A673 (cell line): ENCODE measurements at regions not wholly inside any gene's neighbourhood (a gene's known extent, or its start where the extent isn't known, plus 50 kb on each side); places are given as distances from the start of the nearest gene placed in this dataset.

Source experiments
- BruUV-seq: library from RNA; stranded (reverse); fragments of 400-500 nt; replicated peaks from 2 replicates; lab custom pipeline; 2021; lab: Mats Ljungman, UMichigan
- CTCF ChIA-PET: fragments of 300-600 bp; sonication (Branson Sonifier 250); formaldehyde crosslinking; loops from one replicate; lab custom pipeline; 2022; ENCODE audit warnings: antibody characterized with exemption; lab: Charles Lee
- POLR2A ChIA-PET: fragments of 300-600 bp; sonication (Branson Sonifier 250); formaldehyde crosslinking; loops from one replicate; lab custom pipeline; 2022; ENCODE audit warnings: antibody characterized with exemption; ENCODE audit not compliant: low non-redundant PET; lab: Charles Lee
- DNase-seq: peaks from one replicate; pipeline ENCODE4 v3.0.0-alpha.2; 2015; ENCODE audit warnings: low spot score
- H3K27ac ChIP-seq: fragments of 200-600 bp; sonication (generic); 2 replicates; pipeline ENCODE4 v1.5.1; 2016; ENCODE audit warnings: mixed run types, low read depth, mild to moderate bottlenecking, mixed read lengths, antibody characterized with exemption, low read length; ENCODE audit not compliant: poor library complexity, severe bottlenecking
- H3K27me3 ChIP-seq: fragments of 200-600 bp; sonication (generic); replicated peaks from 2 replicates; pipeline ENCODE4 v1.6.1; 2017; ENCODE audit warnings: mixed run types, low read depth, mild to moderate bottlenecking, mixed read lengths, antibody characterized with exemption, low read length; ENCODE audit not compliant: insufficient read depth, poor library complexity
- H3K36me3 ChIP-seq: fragments of 200-600 bp; sonication (generic); 2 replicates; pipeline ENCODE4 v1.6.1; 2016; ENCODE audit warnings: mixed run types, mild to moderate bottlenecking, mixed read lengths, antibody characterized with exemption, low read length; ENCODE audit not compliant: insufficient read depth, poor library complexity, severe bottlenecking
- H3K4me1 ChIP-seq: fragments of 200-600 bp; sonication (generic); 2 replicates; pipeline ENCODE4 v1.6.1; 2017; ENCODE audit warnings: mixed run types, mild to moderate bottlenecking, mixed read lengths, antibody characterized with exemption, low read length; ENCODE audit not compliant: insufficient read depth, poor library complexity, severe bottlenecking
- H3K4me3 ChIP-seq: fragments of 200-600 bp; sonication (generic); 2 replicates; pipeline ENCODE4 v1.5.1; 2016; ENCODE audit warnings: low read depth, mixed run types, mild to moderate bottlenecking, mixed read lengths, low read length; ENCODE audit not compliant: poor library complexity, severe bottlenecking
- H3K9me3 ChIP-seq: fragments of 200-600 bp; sonication (generic); 2 replicates; pipeline ENCODE4 v1.6.1; 2016; ENCODE audit warnings: mixed run types, low read depth, mild to moderate bottlenecking, mixed read lengths, antibody characterized with exemption, low read length; ENCODE audit not compliant: poor library complexity, severe bottlenecking
- EZH2 ChIP-seq: fragments of 200-600 bp; sonication (generic); IDR thresholded peaks from 2 replicates; pipeline ENCODE4 v1.6.1; 2017; ENCODE audit warnings: borderline replicate concordance, low read depth, mild to moderate bottlenecking, mixed read lengths, antibody characterized with exemption, low read length; ENCODE audit not compliant: poor library complexity, severe bottlenecking
- intact Hi-C: fragments of 100-400 bp; cut with micrococcal nuclease; formaldehyde crosslinking; loops from one replicate; pipeline ENCODE4 v1.10.0; 2022; ENCODE audit not compliant: unreplicated experiment
- TF ChIP-seq, protein P1 (sequence below): fragments of 300-800, 200-600 bp; sonication (generic); conservative IDR thresholded peaks from 2 replicates; pipeline ENCODE4 v1.5.1; 2017; ENCODE audit warnings: low read depth, mild to moderate bottlenecking, antibody characterized with exemption, low read length, moderate library complexity, mixed read lengths

DNA sequence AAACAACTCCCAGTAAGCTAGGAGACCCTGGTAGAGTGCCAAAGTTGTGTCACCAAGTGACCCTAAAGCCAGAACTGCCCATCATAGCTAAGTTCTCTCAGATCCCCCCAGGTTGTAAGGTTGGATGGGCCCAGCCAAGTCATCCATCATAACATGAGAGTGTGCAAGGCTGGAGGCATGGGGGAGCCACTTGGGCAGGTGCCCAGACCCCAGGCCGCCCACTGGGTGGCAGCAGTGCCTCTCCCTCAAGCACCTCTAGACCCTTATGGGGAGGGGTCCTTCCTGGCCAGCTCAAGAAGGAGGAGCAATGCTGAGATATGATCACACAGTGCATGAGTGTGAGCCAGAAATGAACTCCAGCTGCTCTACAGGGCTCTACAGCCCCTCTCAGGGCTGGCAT is 154.5 kb downstream of the MYLK4 start:
- TF ChIP-seq, protein P1, sequence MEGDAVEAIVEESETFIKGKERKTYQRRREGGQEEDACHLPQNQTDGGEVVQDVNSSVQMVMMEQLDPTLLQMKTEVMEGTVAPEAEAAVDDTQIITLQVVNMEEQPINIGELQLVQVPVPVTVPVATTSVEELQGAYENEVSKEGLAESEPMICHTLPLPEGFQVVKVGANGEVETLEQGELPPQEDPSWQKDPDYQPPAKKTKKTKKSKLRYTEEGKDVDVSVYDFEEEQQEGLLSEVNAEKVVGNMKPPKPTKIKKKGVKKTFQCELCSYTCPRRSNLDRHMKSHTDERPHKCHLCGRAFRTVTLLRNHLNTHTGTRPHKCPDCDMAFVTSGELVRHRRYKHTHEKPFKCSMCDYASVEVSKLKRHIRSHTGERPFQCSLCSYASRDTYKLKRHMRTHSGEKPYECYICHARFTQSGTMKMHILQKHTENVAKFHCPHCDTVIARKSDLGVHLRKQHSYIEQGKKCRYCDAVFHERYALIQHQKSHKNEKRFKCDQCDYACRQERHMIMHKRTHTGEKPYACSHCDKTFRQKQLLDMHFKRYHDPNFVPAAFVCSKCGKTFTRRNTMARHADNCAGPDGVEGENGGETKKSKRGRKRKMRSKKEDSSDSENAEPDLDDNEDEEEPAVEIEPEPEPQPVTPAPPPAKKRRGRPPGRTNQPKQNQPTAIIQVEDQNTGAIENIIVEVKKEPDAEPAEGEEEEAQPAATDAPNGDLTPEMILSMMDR = peak; percentile 52
- no peak for TF ChIP-seq EZH2
- no peaks in the 10 kb centered on the region for H3K36me3 ChIP-seq
- BruUV-seq = no TSS peak
- DNase-seq = peak; percentile 23
- no peak overlapping the region for H3K4me3 ChIP-seq
- H3K9me3 ChIP-seq = no peaks in the 10 kb centered on the region
- H3K27me3 ChIP-seq = no peaks in the 10 kb centered on the region
- intact Hi-C loops = no loop called here
- H3K27ac ChIP-seq = no peak overlapping the region
- CTCF ChIA-PET = no interaction called here
- no peaks in the 10 kb centered on the region for H3K4me1 ChIP-seq
- POLR2A ChIA-PET = no interaction called here

DNA sequence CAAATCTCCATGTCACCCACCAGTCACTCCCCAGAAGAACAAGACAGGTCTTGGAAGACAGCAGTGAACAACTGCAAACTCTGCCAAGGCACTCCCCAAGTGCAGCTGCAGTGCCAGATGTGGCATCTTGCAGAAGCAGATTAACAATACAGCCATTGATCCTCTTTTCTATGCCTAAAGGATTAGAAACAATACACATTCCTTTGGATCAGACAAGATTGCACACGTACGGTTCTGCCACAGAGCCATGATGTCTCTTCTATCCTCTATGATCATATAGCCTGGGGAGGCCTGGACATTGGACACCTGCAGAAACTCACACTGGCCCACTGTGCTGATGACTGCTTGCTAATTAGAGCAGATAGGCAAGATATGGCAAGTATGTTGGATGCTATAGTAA is 155.9 kb downstream of the MYLK4 start:
- Histone ChIP-seq H3K9me3 (no peaks in the 10 kb centered on the region), H3K36me3 (no peaks in the 10 kb centered on the region), H3K27ac (no peak overlapping the region), H3K4me3 (no peak overlapping the region), H3K4me1 (no peaks in the 10 kb centered on the region), H3K27me3 (no peaks in the 10 kb centered on the region)
- ChIA-PET CTCF (no interaction called here), POLR2A (no interaction called here)
- TF ChIP-seq, protein P1 = no peak
- TF ChIP-seq EZH2 = no peak
- BruUV-seq = no TSS peak
- no peak for DNase-seq
- intact Hi-C loops = no loop called here

DNA sequence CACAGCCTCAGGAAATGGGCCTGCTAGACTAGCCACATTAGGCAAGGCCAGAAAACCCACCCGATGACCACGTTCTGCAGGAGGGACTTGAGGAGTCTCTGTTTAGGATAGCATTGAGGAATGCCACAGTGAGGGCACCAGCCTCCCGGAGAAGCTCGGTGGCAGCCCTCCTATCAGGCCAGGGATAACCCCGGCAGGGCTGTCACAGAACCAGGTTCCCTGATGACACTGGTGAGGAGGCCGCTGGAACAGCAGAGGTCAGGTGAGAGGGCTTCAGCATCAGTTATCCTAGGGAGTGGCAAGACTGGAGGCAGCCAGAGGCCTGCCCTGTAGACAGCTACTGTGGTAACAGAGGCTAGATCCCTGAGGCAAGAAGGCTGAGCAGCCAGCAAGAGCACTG is 157.6 kb downstream of the MYLK4 start:
- H3K36me3 ChIP-seq = no peaks in the 10 kb centered on the region
- no peaks in the 10 kb centered on the region for H3K9me3 ChIP-seq
- H3K27me3 ChIP-seq = no peaks in the 10 kb centered on the region
- no TSS peak for BruUV-seq
- intact Hi-C loops = no loop called here
- H3K4me3 ChIP-seq = no peak overlapping the region
- TF ChIP-seq EZH2 = no peak
- H3K27ac ChIP-seq = no peak overlapping the region
- no peaks in the 10 kb centered on the region for H3K4me1 ChIP-seq
- ChIA-PET POLR2A (no interaction called here), CTCF (no interaction called here)
- DNase-seq = no peak

DNA sequence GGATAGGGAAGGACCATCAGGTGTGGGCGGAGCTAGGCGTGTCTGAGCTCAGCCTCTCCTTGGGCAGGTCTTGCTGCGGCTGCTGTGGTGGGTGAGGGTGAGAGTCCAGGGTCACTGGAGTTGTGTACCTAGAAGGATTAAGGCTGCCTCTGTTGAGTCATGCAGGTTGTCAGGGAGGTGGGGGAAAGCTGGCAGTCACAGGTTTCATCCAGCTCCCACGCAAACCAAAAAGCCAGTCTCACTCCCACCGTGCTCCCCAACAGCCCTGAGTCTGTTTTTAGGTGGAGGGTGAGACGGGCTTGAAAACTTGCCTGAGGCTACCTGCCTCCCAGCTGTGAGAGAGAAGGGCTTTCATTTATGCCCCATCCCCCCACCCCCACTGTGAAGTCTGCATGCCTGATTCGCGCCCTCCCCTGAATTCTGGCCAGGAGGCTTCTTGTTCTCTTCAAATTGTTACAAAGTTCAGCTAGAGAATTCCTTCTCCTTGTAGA is 161.5 kb downstream of the MYLK4 start:
- no peak overlapping the region for H3K27ac ChIP-seq
- POLR2A ChIA-PET = no interaction called here
- H3K9me3 ChIP-seq = no peaks in the 10 kb centered on the region
- BruUV-seq = no TSS peak
- CTCF ChIA-PET = interaction anchor here (0.6 kb wide), 1 partner anchor 49 kb away, joined by 10 read pairs; no protein-coding TSS in a partner anchor
- no peak for DNase-seq
- intact Hi-C loops = no loop called here
- no peaks in the 10 kb centered on the region for H3K27me3 ChIP-seq
- H3K4me1 ChIP-seq = no peaks in the 10 kb centered on the region
- no peak overlapping the region for H3K4me3 ChIP-seq
- no peak for TF ChIP-seq EZH2
- TF ChIP-seq, protein P1 = no peak
- no peaks in the 10 kb centered on the region for H3K36me3 ChIP-seq
